Activated naive CD4-positive, alpha-beta T cell treated with anti-CD3 and anti-CD28 coated beads, Interleukin-2, amount 50 U/mL, for 72 hours (primary cell): ENCODE measurements at regions not wholly inside any gene's neighbourhood (a gene's known extent, or its start where the extent isn't known, plus 50 kb on each side); places are given as distances from the start of the nearest gene placed in this dataset.

Experiments used
- ATAC-seq, 2 donors: fragments of 150-1000 bp; cut with Tn5 transposase; 2 replicates each; pipeline ENCODE4 v1.10.0; 2021; ENCODE audit warnings: mild to moderate bottlenecking in 2 of 2, moderate library complexity in 2 of 2
- DNase-seq, 2 donors: peaks; one replicate each; pipeline ENCODE4 v3.0.0; 2021 to 2022; ENCODE audit warnings: low spot score in 2 of 2
- H3K27ac Mint-ChIP-seq, 2 donors: one replicate each; pipeline ENCODE4 v1.8.0; 2022; ENCODE audit warnings: mild to moderate bottlenecking in 2 of 2, mixed read lengths in 2 of 2
- H3K36me3 Mint-ChIP-seq, 2 donors: one replicate each; pipeline ENCODE4 v1.8.0; 2022; ENCODE audit warnings: mixed read lengths in 2 of 2
- H3K9me3 Mint-ChIP-seq, 2 donors: one replicate each; pipeline ENCODE4 v1.8.0; 2022; ENCODE audit warnings: mixed read lengths in 2 of 2

DNA sequence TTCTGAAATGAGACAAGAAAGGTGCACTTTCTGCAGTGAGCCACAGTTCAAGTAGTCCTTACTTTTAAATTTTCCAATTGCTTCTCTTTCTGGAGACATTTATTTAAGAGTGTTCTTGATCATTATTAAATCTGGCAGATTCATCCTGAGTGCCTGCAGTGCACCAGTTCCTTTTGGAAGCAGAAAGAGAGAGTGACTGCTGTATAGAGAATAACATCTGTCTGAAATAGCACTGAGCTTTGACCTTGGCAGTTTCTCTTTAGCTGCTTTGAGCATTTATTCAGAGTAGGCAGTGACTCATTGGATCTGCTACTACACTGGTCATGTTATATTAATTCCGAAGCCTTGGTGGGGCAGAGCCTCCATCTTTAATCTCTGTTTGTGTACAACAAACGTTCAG, 1373.7 kb downstream of the PCDH9 start:
- ATAC-seq = no peak
- Mint-ChIP-seq H3K9me3 (peaks cover 7 to 12% of the 10 kb centered on the region in 2 donors), H3K36me3 (no peaks in the 10 kb centered on the region), H3K27ac (no peak overlapping the region)
- no peak for DNase-seq

GRCh38 chr13:65855242-65855805, 1374.8 kb downstream of the PCDH9 start:
- no peak for ATAC-seq

DNA sequence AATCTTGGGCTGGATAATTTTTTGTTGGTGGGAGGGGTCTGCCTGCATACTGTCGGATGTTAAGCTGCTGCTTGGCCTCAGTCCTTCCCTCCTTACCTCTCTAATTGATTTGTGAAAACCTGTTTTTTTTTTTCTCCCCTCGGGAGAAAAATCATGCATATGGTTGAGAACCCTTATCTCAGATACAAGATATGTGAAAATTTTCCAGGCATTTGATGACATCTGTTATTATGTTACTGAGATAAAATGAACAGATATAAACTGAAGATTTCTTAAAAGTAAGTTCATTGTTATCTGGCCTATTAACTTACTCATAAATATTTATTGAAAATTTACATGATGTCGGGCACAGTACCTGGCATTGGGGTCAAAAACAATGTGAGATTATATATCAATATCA, 1375.7 kb downstream of the PCDH9 start:
- H3K9me3 Mint-ChIP-seq = peaks cover 7 to 15% of the 10 kb centered on the region in 2 donors
- ATAC-seq = no peak
- no peak for DNase-seq
- H3K36me3 Mint-ChIP-seq = no peaks in the 10 kb centered on the region
- H3K27ac Mint-ChIP-seq = no peak overlapping the region

More at GRCh38 chr13:65855242-65855805, 1374.8 kb downstream of the PCDH9 start:
- no peak overlapping the region for H3K27ac Mint-ChIP-seq
- no peaks in the 10 kb centered on the region for H3K36me3 Mint-ChIP-seq
- no peak for DNase-seq
- H3K9me3 Mint-ChIP-seq = peaks cover 7 to 15% of the 10 kb centered on the region in 2 donors

- peaks cover 9 to 11% of the 10 kb centered on the region in 2 donors for H3K9me3 Mint-ChIP-seq
- no peak overlapping the region for H3K27ac Mint-ChIP-seq
- ATAC-seq (no peak), DNase-seq (no peak)
- peaks cover 0 to 5% of the 10 kb centered on the region in 2 donors for H3K36me3 Mint-ChIP-seq
Observed at GRCh38 chr13:65844266-65844841, 1385.8 kb downstream of the PCDH9 start.

GRCh38 chr13:65843314-65843731, 1386.8 kb downstream of the PCDH9 start:
- H3K9me3 Mint-ChIP-seq = peaks cover 10% of the 10 kb centered on the region in 2 donors
- no peak for DNase-seq
- H3K27ac Mint-ChIP-seq = no peak overlapping the region
- H3K36me3 Mint-ChIP-seq = peaks cover 0 to 5% of the 10 kb centered on the region in 2 donors
- no peak for ATAC-seq

DNA sequence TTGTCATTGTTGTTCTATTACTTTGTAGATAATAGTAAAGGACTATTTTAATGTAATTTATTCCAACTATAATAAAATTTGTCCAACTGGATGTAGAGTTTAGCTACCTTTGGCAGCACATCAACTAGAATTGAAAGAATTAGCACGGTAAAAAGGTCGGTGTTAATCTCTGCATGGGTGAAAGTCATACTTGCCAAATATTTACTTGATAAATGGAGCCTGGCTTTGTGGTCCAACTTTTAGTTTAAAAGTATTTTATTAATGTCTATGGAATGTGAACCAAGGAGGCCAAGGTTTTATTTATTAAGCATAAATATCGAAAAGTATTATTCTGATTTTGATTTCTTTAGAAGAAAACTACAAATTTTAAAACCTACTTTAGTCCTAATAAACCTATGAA, 1389.0 kb downstream of the PCDH9 start:
- ATAC-seq (no peak), DNase-seq (no peak)
- Mint-ChIP-seq H3K9me3 (peaks cover 13% of the 10 kb centered on the region in 2 donors), H3K27ac (no peak overlapping the region), H3K36me3 (peaks cover 0 to 5% of the 10 kb centered on the region in 2 donors)

DNA sequence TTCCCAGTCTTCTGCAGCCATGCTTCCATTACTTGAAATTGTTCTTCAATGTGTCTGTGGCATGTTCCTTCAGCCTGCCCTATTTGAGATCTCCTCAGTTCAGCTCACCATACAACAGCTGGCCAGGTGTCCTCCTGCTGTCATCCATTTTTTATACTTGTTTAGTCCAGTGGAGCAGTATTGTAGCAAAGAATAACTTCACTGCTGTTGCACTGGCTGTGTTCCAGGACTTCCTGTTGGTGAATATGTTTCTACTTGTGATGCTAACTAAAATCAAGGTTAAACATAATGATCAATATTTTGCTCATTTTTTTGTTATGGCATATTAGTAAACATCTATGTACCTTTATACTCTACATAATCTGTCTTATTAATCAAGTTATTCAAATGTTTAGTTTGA, 1394.1 kb downstream of the PCDH9 start:
- ATAC-seq (no peak), DNase-seq (no peak)
- Mint-ChIP-seq H3K27ac (no peak overlapping the region), H3K36me3 (no peaks in the 10 kb centered on the region), H3K9me3 (peaks cover 6 to 7% of the 10 kb centered on the region in 2 donors)

GRCh38 chr13:65834897-65835296, 1395.2 kb downstream of the PCDH9 start:
- DNase-seq (no peak), ATAC-seq (no peak)
- peaks cover 6 to 7% of the 10 kb centered on the region in 2 donors for H3K9me3 Mint-ChIP-seq
- no peaks in the 10 kb centered on the region for H3K36me3 Mint-ChIP-seq
- H3K27ac Mint-ChIP-seq = no peak overlapping the region

- H3K9me3 Mint-ChIP-seq = peaks cover 0 to 3% of the 10 kb centered on the region in 2 donors
- no peak overlapping the region for H3K27ac Mint-ChIP-seq
- no peaks in the 10 kb centered on the region for H3K36me3 Mint-ChIP-seq
- ATAC-seq (no peak), DNase-seq (no peak)
Observed at GRCh38 chr13:65830411-65831205, 1399.5 kb downstream of the PCDH9 start.

DNA sequence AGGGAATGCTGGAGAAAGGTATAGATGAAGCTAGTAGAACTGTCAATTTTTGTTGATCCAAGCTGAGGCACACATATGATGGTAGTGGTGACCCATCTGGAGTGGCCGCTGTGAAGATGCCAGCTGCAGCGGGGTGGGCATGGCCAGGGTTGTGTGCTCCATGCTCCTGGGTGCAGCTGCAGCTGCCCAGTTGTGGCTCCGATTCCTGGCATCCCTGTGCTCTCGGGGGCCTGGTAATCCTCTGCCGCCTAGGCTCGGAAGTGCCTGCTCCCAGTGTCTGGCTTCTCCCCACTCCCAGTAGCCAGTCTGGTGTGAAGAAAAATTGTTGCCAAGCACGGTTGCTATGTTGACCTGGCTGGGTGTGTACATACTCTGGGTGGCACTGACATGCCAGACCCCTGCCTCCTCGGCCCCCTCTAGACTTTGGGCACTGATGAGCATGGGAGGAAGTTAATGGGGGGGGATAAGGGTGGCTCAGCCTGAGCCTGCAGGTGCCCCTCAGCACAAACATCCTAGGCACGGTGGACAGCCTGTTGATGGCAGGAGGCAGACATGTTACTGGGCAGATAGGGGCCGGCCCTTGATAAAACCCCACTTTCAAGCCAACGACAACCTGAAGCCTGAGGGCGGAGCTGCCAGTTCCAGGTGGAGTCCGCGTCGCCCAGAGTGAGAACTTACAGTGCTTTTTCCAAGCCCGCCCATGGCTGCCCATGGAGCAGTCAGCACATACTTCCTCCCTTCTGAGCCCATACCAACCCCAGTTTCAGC, 1400.7 kb downstream of the PCDH9 start:
- peak overlapping the region in 1 of 2 donors; percentile 44 for H3K27ac Mint-ChIP-seq
- ATAC-seq = no peak
- no peak for DNase-seq
- H3K9me3 Mint-ChIP-seq = peaks cover 0 to 3% of the 10 kb centered on the region in 2 donors
- no peaks in the 10 kb centered on the region for H3K36me3 Mint-ChIP-seq

DNA sequence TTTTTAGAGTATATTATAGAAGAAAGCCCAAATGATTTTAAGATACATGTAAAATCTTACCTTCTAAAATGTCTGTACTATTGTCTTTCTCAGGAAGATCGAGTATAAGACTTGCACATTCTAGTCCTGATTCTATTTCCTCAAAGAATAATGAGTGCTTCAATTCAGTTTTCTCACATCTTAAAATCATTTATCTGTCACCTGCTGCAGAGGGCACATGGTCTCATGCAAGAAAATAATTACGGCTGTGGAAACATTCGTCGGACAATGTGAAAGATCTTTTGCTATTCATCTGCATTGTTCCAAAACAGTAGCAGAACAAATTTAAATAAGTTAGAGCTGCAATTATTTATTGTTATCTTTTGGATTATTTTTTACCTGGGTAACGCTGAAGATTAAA, 1403.5 kb downstream of the PCDH9 start:
- H3K36me3 Mint-ChIP-seq = no peaks in the 10 kb centered on the region
- no peak for DNase-seq
- H3K9me3 Mint-ChIP-seq = peaks cover 8 to 11% of the 10 kb centered on the region in 2 donors
- no peak for ATAC-seq
- no peak overlapping the region for H3K27ac Mint-ChIP-seq

GRCh38 chr13:65825039-65825438, 1405.1 kb downstream of the PCDH9 start:
- H3K27ac Mint-ChIP-seq = no peak overlapping the region
- no peaks in the 10 kb centered on the region for H3K36me3 Mint-ChIP-seq
- no peak for DNase-seq
- peaks cover 8 to 11% of the 10 kb centered on the region in 2 donors for H3K9me3 Mint-ChIP-seq
- no peak for ATAC-seq

DNA sequence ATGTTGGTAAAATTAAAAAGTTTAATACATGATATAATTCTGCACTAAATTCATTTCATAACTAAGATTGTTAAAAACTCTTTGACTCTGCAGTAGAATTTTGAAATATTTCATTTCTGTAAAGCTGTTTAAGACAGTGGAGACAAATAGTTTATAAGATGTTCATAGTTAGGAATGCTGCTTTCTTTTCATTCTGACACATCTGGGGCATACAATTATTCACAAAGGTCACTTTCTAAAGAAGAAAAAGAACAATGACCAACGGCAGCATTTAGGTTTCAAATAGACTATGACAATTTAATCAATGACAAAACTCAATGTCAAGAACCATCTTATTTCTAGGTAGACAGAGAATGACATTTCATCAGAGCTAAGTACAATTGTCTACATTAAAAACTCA, 1422.1 kb downstream of the PCDH9 start:
- DNase-seq (no peak), ATAC-seq (no peak)
- Mint-ChIP-seq H3K36me3 (no peaks in the 10 kb centered on the region), H3K9me3 (peaks cover 6 to 8% of the 10 kb centered on the region in 2 donors), H3K27ac (no peak overlapping the region)

DNA sequence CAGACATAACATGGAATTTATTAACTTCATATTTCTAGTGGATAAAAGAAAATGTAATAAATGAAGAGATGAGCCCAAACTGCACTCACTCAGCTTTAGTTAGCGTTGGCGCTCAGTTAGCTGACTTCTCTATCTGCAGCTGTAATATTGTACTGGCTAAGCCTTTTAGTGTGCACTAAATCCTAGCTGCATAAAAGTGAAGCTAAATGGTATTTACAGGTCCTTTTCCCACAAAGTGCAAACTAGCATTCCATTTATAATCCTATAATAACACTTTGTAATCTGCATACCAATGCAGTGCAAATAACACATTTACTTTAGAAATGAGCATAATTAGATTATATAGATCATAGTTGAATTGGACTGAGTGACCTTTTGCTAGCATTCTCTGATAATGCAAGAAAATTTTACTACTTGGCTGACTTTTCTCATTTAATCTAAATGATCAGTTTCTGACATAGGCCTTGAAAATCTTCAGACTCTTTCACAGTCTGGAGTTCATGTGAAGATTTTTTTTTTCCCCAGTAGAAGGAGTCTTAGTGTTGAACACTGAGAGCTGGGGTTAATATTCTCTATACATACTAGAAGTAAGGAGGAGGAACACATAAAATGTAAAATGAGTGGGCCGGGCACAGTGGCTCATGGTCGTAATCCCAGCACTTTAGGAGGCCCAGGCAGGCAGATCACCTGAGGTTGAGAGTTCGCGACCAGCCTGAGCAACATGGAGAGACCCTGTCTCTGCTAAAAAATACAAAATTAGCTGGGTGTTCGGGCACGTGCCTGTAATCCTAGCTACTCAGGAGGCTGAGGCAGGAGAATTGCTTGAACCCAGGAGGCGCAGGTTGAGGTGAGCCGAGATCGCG, 1426.4 kb downstream of the PCDH9 start:
- Mint-ChIP-seq H3K36me3 (no peaks in the 10 kb centered on the region), H3K9me3 (peaks cover 6 to 8% of the 10 kb centered on the region in 2 donors), H3K27ac (no peak overlapping the region)
- no peak for ATAC-seq
- no peak for DNase-seq

DNA sequence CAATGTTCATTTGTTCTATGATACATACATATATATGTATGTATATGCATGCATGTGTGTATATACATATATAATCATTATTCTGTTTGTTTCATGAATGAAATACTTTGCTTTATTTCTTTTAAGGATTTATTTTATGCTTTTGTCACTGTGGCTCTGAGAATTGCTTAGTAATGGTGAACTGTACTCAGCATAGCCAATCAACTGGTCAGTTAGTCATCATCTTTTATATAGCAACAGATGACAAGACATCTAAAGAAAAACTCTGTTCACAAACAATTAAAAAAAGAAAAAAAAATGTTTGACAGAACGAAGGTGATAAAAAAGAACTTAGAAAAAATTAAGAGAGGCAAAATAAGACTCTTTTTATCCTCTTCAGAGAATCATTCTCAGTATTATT, 1440.3 kb downstream of the PCDH9 start:
- no peak for DNase-seq
- no peak for ATAC-seq
- Mint-ChIP-seq H3K9me3 (peaks cover 6 to 11% of the 10 kb centered on the region in 2 donors), H3K36me3 (no peaks in the 10 kb centered on the region), H3K27ac (no peak overlapping the region)

DNA sequence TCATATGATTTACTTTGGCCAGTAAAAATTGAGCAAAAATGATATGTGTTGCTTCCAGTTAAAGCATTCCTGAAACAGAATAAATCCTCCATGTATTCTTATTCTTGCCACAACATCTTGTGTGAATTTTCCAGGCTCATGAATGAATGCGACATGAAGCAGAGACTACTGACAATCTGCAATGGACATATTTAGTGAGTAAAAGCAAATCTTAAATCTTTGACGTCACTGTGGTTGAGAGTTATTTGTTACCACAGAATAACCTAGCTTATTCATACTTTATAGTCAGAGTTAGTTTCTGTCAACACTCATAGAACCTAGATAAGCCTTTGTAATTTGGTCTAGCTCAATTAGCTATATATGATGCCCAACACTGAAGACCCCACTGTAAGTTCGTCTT, 1443.1 kb downstream of the PCDH9 start:
- Mint-ChIP-seq H3K9me3 (peaks cover 6 to 11% of the 10 kb centered on the region in 2 donors), H3K36me3 (no peaks in the 10 kb centered on the region), H3K27ac (no peak overlapping the region)
- ATAC-seq (no peak), DNase-seq (no peak)
